Lower lobe of right lung (tissue), 2 donors: ENCODE measurements at regions not wholly inside any gene's neighbourhood (a gene's known extent, or its start where the extent isn't known, plus 50 kb on each side); places are given as distances from the start of the nearest gene placed in this dataset.

Experiments
- ATAC-seq, 2 donors: fragments of 200-7000 bp; cut with Tn5 transposase; one replicate each; pipeline ENCODE4 v1.9.1; 2020 to 2022; ENCODE audit warnings: mild to moderate bottlenecking in 2 of 2, moderate library complexity in 2 of 2
- DNase-seq: peaks from one replicate; pipeline ENCODE4 v3.0.0-alpha.2; 2020
- H3K27ac ChIP-seq: fragments of 200-600 bp; one replicate; pipeline ENCODE4 v1.8.0; 2022
- H3K27me3 ChIP-seq: fragments of 200-600 bp; one replicate; pipeline ENCODE4 v1.8.0; 2022; ENCODE audit warnings: low read depth
- H3K36me3 ChIP-seq: fragments of 200-600 bp; one replicate; pipeline ENCODE4 v1.8.0; 2022; ENCODE audit warnings: mild to moderate bottlenecking
- H3K4me1 ChIP-seq: fragments of 200-600 bp; one replicate; pipeline ENCODE4 v1.8.0; 2022
- H3K4me3 ChIP-seq: fragments of 200-600 bp; one replicate; pipeline ENCODE4 v1.8.0; 2022; ENCODE audit warnings: mild to moderate bottlenecking
- H3K9me3 ChIP-seq: fragments of 200-600 bp; one replicate; pipeline ENCODE4 v1.8.0; 2022
- intact Hi-C: fragments of 100-400 bp; cut with DNase I; formaldehyde crosslinking; loops from one replicate; pipeline ENCODE4 v1.11.0; 2022
- TF ChIP-seq, protein P1 (sequence below): fragments of 200-600 bp; IDR thresholded peaks from one replicate; pipeline ENCODE4 v1.8.0; 2022; ENCODE audit warnings: antibody characterized with exemption, mild to moderate bottlenecking
- donor health status: DM: no; HTN: yes; CAD: no; lungs with severe emphysema.

- intact Hi-C loops = no loop called here
- Histone ChIP-seq H3K9me3 (no peaks in the 10 kb centered on the region), H3K4me3 (no peak overlapping the region), H3K4me1 (no peaks in the 10 kb centered on the region), H3K27me3 (no peaks in the 10 kb centered on the region), H3K27ac (no peak overlapping the region), H3K36me3 (no peaks in the 10 kb centered on the region)
- ATAC-seq (no peak), DNase-seq (no peak)
- TF ChIP-seq, protein P1, sequence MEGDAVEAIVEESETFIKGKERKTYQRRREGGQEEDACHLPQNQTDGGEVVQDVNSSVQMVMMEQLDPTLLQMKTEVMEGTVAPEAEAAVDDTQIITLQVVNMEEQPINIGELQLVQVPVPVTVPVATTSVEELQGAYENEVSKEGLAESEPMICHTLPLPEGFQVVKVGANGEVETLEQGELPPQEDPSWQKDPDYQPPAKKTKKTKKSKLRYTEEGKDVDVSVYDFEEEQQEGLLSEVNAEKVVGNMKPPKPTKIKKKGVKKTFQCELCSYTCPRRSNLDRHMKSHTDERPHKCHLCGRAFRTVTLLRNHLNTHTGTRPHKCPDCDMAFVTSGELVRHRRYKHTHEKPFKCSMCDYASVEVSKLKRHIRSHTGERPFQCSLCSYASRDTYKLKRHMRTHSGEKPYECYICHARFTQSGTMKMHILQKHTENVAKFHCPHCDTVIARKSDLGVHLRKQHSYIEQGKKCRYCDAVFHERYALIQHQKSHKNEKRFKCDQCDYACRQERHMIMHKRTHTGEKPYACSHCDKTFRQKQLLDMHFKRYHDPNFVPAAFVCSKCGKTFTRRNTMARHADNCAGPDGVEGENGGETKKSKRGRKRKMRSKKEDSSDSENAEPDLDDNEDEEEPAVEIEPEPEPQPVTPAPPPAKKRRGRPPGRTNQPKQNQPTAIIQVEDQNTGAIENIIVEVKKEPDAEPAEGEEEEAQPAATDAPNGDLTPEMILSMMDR = no peak
Observed at GRCh38 chr2:49224426-49225010, 70.2 kb upstream of the FSHR start.

DNA sequence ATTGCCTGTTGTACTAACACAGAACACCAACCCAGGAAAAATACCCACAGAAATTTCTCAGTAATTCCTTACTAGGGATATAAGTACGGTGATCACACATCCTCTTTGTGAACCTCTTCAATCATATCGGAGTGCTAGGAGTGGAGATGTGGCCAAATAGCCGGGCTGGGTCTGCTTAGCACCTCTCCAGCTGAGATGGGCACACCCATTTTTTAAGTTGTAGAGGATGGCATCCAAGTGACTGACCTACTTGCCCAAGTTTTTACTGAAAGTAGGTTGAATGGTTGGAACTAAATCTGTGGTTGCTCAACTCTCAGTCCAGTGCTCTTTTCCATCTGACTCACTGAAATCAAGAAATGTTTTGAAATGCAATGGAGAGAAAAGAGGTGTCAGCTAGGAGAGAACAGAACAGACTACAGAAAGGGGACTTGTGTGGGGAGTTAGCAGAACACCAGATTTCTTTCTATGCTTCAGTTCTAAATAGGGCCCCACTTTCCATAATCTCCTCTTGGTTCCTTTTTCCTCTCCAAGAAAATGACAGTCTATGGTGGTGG is 68.7 kb upstream of the FSHR start:
- intact Hi-C loops = no loop called here
- no peaks in the 10 kb centered on the region for H3K9me3 ChIP-seq
- no peak for ATAC-seq
- no peaks in the 10 kb centered on the region for H3K36me3 ChIP-seq
- H3K27ac ChIP-seq = no peak overlapping the region
- no peaks in the 10 kb centered on the region for H3K4me1 ChIP-seq
- H3K27me3 ChIP-seq = no peaks in the 10 kb centered on the region
- H3K4me3 ChIP-seq = no peak overlapping the region
- TF ChIP-seq, protein P1 = no peak
- DNase-seq = no peak

DNA sequence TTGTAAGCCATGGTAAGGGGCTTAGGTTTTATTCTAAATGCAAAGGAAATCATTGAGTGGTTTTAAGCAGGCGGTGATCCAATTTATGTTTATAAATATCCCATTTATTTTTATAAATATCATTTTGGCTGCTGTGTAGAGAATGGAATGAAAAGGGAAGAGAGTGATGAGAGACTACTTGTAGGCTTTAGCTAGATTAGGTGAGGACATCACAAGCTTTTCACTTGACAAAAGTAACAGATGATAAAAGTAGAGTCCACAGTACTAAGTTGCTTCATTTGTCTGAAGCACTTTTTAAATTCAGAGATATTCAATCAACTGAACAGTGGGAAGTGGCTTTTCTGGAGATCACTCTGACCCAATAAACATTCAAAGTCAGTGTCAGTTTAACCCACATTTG is 65.4 kb upstream of the FSHR start:
- intact Hi-C loops = no loop called here
- Histone ChIP-seq H3K4me1 (no peaks in the 10 kb centered on the region), H3K27me3 (no peaks in the 10 kb centered on the region), H3K4me3 (no peak overlapping the region), H3K9me3 (no peaks in the 10 kb centered on the region), H3K36me3 (no peaks in the 10 kb centered on the region), H3K27ac (no peak overlapping the region)
- DNase-seq (no peak), ATAC-seq (no peak)
- TF ChIP-seq, protein P1 = no peak

- intact Hi-C loops = no loop called here
- Histone ChIP-seq H3K27ac (no peak overlapping the region), H3K4me1 (no peaks in the 10 kb centered on the region), H3K9me3 (no peaks in the 10 kb centered on the region), H3K27me3 (no peaks in the 10 kb centered on the region), H3K36me3 (no peaks in the 10 kb centered on the region), H3K4me3 (no peak overlapping the region)
- no peak for DNase-seq
- no peak for ATAC-seq
- TF ChIP-seq, protein P1 = no peak
Observed at GRCh38 chr2:49210191-49210590, 55.9 kb upstream of the FSHR start.

DNA sequence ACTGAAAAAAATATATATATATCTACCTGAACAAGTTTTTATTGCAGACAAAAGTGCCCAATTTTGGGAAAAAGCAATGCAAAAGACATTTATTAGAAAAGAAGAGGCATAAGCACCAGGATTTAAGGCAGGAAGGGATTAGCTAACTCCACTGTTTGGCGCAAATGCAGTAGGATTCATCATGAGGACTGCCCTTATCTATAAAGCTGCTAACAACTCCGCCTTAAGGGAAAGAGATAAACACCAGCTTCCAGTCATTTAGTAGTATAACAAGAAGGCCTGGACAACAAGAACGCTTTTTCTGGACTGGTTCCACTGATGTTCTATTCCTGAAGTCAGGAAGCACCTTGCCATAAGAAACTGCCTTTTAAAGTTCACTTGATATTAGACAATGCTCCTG is 52.9 kb upstream of the FSHR start:
- no peaks in the 10 kb centered on the region for H3K4me1 ChIP-seq
- no peaks in the 10 kb centered on the region for H3K9me3 ChIP-seq
- no peaks in the 10 kb centered on the region for H3K36me3 ChIP-seq
- no peaks in the 10 kb centered on the region for H3K27me3 ChIP-seq
- no peak overlapping the region for H3K4me3 ChIP-seq
- ATAC-seq (no peak), DNase-seq (no peak)
- no peak overlapping the region for H3K27ac ChIP-seq
- TF ChIP-seq, protein P1 = no peak
- intact Hi-C loops = no loop called here
